ENCODE measurements at regions not wholly inside any gene's neighbourhood (a gene's known extent, or its start where the extent isn't known, plus 50 kb on each side); places are given as distances from the start of the nearest gene placed in this dataset.

- DNase-seq = peak; percentile 70
These were observed 84.8 kb upstream of the COL13A1 start for GRCh38 chr10:69716711-69717560.

DNA sequence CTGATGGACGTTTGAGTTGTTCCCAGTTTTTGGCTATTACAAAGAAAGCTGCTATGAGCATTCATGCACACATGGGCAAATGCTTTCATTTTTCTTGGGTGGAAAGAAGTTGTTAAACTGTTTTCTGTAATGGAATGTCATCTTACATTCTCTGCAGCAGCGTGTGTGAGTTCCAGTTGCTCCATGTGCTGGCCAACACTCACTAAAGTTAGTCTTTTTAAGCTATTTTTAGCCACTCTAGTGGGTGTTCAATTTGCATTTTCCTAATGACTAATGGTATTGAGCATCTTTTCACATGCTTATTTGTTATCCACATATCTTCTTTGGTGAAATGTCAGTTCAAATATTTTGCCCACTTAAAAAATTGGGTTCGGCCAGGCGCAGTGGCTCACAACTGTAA, 82.8 kb upstream of the COL13A1 start:
- no peak for DNase-seq

GRCh38 chr10:69721690-69722310, 79.9 kb upstream of the COL13A1 start:
- DNase-seq = peak; percentile 4

DNA sequence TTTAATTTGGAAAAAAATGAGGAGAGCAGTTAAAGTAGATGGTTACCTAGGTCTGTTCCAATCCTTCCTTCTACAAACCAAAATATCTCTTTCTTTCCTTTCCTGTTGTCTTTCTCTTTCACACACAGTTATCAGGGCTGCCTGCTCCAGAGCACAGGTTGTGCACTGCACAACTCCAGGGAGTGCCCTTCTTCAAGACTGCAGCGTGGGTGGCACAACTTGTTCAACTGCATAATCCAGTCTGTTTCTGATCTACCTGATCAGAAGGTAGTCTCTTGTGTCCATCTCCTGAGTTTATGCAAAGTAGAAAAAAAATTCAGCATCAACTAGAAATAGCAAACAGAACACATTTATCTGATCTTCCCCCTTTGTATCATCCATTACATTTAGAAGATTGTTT, 78.1 kb upstream of the COL13A1 start:
- DNase-seq = no peak

DNA sequence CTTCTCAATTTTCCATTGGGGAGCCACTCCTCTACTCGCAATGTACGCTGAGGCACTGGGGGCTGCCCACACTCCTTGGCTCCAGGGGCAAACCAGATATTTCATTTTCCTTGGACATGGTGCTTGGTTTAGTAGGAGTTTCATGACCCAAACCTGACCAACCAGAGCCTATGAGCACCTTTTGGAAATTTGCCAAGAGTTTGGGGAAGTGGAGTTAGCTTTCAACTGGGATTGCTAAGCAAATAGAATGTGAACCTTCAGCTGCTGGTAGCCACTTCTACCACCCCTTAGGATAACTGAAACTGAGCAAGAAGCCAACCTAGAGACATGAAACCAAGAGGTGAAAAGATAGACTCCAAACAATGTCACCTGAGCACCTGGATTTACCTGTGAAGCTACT, 74.9 kb upstream of the COL13A1 start:
- peak; percentile 8 for DNase-seq

DNA sequence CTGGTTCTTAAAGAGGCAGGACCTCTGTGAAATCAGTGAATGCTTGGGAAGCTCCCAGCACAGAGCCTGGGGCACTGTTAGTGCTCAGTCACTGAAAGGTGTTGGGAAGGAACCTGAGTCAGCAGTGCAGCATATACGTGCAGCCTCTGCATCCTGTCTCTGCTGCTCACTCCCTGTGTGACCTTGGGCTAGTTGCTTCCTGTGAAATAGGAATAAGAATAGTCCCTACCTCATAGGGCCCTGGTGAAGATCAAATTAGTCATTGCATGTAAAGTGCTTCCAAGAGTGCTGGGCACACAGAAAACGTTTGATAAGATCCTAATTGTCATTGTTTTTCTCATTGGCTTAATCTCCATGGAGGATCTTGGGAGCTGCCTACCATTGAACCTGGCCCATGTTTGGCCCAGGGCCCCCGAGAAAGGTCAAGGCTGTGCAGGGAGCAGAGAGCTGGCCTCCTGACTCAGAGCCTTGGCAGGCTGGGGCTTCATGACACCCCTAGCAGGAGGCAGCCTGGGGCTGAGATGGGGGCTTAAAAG, 73.3 kb upstream of the COL13A1 start:
- no peak for DNase-seq

- DNase-seq = no peak
These were observed 72.2 kb upstream of the COL13A1 start for GRCh38 chr10:69729326-69730048.

GRCh38 chr10:69730251-69731156, 71.2 kb upstream of the COL13A1 start:
- DNase-seq = no peak

DNA sequence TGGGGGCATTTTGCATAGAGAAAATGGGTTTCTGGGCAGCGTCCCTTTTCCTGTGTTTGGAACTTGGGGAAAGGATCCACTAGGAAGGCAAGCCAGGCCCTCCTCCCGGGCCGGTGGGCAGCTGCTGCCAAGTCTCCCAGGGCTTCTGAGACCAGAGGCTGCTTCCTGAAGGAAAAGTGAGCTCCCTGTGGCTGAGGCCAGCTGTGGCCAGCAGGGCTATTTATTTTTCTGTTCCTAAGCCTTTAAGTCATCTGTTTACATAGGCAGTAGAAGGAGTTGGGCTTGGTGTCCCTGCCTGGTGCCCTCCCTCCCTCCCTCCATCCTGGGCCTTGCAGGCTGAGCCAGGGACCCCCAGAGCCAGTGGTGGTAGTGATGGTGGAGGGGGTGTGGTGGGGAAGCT, 70.5 kb upstream of the COL13A1 start:
- no peak for DNase-seq

GRCh38 chr10:69731698-69732097, 70.0 kb upstream of the COL13A1 start:
- DNase-seq = no peak

GRCh38 chr10:69732147-69732825, 69.4 kb upstream of the COL13A1 start:
- no peak for DNase-seq

- no peak for DNase-seq
These were observed 68.9 kb upstream of the COL13A1 start for GRCh38 chr10:69732826-69733150.

- DNase-seq = no peak
These were observed 67.9 kb upstream of the COL13A1 start for GRCh38 chr10:69733791-69734261.

GRCh38 chr10:69734416-69734796, 67.3 kb upstream of the COL13A1 start:
- DNase-seq = no peak

DNA sequence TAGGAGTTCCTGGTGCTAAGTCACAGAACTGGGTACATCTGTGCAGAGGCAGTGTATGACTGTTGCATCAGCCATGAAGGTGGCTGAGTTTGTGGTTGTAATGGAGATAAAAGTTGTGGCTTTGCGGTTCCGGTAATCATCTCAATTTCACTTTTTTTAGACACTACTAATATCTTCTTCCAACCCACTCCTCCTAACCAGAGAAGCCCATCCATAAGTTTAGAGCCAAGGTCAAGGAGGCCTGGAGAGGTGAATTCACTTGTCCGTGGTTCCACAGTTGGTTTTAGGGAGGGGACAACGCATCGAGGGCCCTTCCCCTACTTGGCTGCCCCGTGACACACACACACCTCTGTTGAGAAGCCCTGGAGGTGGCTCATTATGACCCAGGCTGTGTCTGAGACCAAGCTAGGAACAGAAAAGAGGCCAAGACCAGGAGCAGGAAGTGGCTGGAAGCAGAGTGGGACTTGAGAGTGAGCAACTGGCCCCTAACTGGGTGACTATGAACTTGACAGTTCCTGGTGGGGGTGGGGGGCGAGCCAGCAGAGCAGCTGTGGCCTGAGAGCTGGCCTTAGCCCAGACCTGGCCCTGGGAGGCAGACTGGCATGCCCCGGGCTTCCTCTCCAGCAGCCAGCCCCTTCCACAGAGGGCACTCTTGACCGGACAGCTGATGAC, 66.8 kb upstream of the COL13A1 start:
- DNase-seq = no peak

DNA sequence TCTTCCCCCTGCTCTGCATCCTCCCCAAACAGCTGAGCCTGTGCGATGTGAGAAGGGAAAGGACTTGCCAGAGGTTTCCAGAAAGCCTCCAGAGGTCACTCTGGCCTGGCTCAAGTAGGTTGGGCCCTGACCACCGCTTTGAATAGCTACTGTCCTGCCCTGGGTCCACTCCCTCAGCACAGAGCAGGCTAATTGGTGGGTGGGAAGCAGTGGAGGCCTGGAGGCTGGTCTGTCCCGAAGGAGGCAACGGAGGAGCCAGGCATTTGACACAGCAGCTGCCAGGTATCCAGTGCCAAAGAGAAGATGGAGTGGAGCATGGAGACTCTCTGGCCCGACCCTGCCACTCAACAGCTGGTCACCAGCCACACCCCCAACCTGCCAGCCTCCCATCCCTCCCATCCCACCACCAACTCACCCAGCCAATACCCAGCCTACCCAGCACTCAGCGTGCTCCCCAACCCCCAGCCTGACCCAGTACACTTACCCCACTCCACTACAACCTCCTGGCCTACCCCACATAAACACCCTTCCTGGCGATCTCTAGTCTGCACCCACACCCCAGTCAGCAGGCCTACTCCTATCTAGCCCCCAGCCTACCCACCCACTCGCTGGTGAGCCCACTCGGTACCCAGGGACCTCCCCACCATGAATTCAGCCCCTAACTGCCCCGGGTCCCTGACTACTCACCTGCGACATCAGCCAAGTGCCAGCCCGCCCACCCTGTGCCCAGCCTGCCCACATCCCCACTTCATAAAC, 64.6 kb upstream of the COL13A1 start:
- DNase-seq = no peak

DNA sequence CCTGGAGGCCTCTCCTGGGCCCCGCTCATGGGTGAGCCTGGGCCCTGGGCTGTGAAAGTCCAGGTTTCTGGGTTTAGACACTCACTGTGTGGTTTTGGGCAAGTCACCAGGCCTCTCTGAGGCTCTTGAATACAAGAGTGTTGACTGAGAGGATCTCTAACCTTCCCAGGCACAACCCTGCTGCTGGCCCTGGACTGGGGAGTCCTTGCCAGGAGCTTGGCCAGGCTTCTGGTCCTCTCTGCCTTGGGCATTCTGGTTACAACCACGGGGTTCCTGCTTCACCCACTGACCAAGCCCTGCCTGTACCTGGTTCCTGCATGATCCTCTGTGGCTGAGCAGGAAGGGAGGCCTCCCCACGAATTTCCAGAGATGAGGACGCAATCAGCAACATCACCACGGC, 63.6 kb upstream of the COL13A1 start:
- no peak for DNase-seq

DNA sequence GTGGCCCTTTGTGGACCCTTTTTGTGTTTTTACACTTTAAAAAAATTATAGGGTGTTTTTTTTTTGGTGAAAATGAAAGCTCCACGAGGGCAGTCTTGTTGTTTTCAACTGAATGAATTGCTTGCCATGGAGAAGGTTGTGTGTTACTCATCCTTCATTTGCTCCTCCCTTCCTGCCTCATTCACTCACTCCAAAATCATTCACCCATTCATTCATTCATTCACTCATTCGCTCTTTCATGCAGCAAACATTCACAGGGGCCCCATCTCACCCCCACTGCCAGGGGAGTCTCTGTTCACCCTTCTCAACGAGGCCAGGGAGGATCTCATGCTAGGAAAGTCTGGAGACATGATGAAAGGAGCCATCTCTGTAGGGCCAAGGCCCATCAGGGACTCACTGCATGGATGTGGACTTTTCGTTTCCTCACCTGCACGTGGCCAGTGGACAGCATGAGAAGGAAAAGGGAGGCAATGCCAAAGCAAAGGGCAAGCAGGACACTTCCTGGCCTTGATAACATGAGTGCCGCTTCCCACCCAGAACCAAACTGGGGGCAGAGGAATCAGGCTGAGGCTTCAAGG, 62.8 kb upstream of the COL13A1 start:
- DNase-seq = no peak

- no peak for DNase-seq
These were observed 62.1 kb upstream of the COL13A1 start for GRCh38 chr10:69739634-69740033.

DNA sequence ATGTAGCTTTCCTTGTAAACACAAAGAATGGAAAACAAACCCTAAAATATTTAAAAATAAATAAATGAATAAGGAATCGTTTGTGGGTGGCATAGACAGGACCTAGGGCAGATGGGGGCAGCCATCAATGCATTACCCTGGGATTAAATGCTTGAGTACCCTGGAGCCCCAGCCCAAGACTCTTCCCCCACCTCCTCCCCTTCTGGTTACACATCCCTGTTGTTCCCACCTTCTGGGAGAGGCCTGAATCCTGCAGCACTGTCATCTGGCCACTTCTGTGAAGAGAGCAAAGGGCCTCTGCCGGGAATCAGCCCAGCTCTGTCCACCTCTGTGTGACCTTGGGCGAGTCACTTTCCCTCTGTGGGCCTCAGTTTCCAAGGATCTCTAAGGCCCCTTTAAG, 61.6 kb upstream of the COL13A1 start:
- no peak for DNase-seq

Data from suppressor macrophage treated with lipopolysaccharide for 4 hours (primary cell).